ENCODE measurements at regions not wholly inside any gene's neighbourhood (a gene's known extent, or its start where the extent isn't known, plus 50 kb on each side); places are given as distances from the start of the nearest gene placed in this dataset.

DNA sequence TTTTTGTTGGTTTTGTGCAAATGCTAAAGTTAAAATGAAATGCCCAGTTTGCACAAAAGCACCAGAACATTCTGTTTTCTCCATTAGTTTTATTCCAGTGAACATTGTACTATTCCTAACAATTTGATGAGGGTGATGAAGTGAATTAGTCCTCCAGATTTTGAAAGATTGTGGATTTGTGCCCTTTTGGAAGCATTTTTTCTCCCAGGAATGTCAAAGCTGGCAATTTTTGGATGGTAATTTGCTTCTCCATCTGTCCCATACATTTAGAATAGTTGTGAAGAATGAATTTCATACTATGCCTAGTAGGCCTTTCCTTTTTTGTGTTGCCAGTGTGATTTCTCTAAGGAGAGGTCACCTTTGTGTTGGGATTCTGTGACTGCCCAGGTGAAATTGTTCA is 797.2 kb downstream of the BCKDHB start:
- TF ChIP-seq, protein P1, sequence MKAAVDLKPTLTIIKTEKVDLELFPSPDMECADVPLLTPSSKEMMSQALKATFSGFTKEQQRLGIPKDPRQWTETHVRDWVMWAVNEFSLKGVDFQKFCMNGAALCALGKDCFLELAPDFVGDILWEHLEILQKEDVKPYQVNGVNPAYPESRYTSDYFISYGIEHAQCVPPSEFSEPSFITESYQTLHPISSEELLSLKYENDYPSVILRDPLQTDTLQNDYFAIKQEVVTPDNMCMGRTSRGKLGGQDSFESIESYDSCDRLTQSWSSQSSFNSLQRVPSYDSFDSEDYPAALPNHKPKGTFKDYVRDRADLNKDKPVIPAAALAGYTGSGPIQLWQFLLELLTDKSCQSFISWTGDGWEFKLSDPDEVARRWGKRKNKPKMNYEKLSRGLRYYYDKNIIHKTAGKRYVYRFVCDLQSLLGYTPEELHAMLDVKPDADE (IDR thresholded peaks at IDR 0.05), result no peak
- TF ChIP-seq, protein P2, sequence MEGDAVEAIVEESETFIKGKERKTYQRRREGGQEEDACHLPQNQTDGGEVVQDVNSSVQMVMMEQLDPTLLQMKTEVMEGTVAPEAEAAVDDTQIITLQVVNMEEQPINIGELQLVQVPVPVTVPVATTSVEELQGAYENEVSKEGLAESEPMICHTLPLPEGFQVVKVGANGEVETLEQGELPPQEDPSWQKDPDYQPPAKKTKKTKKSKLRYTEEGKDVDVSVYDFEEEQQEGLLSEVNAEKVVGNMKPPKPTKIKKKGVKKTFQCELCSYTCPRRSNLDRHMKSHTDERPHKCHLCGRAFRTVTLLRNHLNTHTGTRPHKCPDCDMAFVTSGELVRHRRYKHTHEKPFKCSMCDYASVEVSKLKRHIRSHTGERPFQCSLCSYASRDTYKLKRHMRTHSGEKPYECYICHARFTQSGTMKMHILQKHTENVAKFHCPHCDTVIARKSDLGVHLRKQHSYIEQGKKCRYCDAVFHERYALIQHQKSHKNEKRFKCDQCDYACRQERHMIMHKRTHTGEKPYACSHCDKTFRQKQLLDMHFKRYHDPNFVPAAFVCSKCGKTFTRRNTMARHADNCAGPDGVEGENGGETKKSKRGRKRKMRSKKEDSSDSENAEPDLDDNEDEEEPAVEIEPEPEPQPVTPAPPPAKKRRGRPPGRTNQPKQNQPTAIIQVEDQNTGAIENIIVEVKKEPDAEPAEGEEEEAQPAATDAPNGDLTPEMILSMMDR (conservative IDR thresholded peaks at IDR 0.05; ENCODE audit: low read depth in 2 of 2), result no peak
- no peak for TF ChIP-seq NANOG (IDR thresholded peaks at IDR 0.05; ENCODE audit: borderline replicate concordance)
- no peak for TF ChIP-seq EZH2phosphoT487 (IDR thresholded peaks at IDR 0.05; ENCODE audit: unreplicated experiment)
- TF ChIP-seq, protein P3, sequence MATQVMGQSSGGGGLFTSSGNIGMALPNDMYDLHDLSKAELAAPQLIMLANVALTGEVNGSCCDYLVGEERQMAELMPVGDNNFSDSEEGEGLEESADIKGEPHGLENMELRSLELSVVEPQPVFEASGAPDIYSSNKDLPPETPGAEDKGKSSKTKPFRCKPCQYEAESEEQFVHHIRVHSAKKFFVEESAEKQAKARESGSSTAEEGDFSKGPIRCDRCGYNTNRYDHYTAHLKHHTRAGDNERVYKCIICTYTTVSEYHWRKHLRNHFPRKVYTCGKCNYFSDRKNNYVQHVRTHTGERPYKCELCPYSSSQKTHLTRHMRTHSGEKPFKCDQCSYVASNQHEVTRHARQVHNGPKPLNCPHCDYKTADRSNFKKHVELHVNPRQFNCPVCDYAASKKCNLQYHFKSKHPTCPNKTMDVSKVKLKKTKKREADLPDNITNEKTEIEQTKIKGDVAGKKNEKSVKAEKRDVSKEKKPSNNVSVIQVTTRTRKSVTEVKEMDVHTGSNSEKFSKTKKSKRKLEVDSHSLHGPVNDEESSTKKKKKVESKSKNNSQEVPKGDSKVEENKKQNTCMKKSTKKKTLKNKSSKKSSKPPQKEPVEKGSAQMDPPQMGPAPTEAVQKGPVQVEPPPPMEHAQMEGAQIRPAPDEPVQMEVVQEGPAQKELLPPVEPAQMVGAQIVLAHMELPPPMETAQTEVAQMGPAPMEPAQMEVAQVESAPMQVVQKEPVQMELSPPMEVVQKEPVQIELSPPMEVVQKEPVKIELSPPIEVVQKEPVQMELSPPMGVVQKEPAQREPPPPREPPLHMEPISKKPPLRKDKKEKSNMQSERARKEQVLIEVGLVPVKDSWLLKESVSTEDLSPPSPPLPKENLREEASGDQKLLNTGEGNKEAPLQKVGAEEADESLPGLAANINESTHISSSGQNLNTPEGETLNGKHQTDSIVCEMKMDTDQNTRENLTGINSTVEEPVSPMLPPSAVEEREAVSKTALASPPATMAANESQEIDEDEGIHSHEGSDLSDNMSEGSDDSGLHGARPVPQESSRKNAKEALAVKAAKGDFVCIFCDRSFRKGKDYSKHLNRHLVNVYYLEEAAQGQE (IDR thresholded peaks at IDR 0.05; ENCODE audit: unreplicated experiment), result no peak
- TF ChIP-seq JUNB (IDR thresholded peaks at IDR 0.05; ENCODE audit: unreplicated experiment), result no peak
- TF ChIP-seq EZH2 (IDR thresholded peaks at IDR 0.05; ENCODE audit: low read depth, unreplicated experiment), result no peak
- no peak for TF ChIP-seq ZNF114 (CRISPR knock-in tag; IDR thresholded peaks at IDR 0.05)
- no peak for TF ChIP-seq CREB1 (CRISPR knock-in tag; IDR thresholded peaks at IDR 0.05; ENCODE audit: low read depth)
- TF ChIP-seq POLR2AphosphoS5 (IDR thresholded peaks at IDR 0.05; ENCODE audit: low read depth), result no peak
- TF ChIP-seq STAT1 (IDR thresholded peaks at IDR 0.05; ENCODE audit: unreplicated experiment), result no peak
- TF ChIP-seq ZNF331 (CRISPR knock-in tag; IDR thresholded peaks at IDR 0.05; ENCODE audit: low read depth), result no peak

Data from GM23338 (cell line).